OCI-LY7 (cell line): ENCODE measurements at regions not wholly inside any gene's neighbourhood (a gene's known extent, or its start where the extent isn't known, plus 50 kb on each side); places are given as distances from the start of the nearest gene placed in this dataset.
"Not testable (repeated sequence)": the region's sequence is repeated elsewhere in the genome, so short reads cannot be mapped to it uniquely, and the experiment has no call there.

Experiments used
- BruUV-seq: library from RNA; stranded (reverse); fragments of 400-500 nt; replicated peaks from 2 replicates; lab custom pipeline; 2021; lab: Mats Ljungman, UMichigan
- CTCF ChIA-PET: fragments of 300-600 bp; sonication (Branson Sonifier 250); formaldehyde crosslinking; loops from one replicate; lab custom pipeline; 2022; ENCODE audit warnings: antibody characterized with exemption; ENCODE audit not compliant: unreplicated experiment; lab: Charles Lee
- POLR2A ChIA-PET: fragments of 300-600 bp; sonication (Branson Sonifier 250); formaldehyde crosslinking; loops from one replicate; lab custom pipeline; 2022; ENCODE audit warnings: antibody characterized with exemption; lab: Charles Lee
- DNase-seq: peaks from one replicate; pipeline ENCODE4 v3.0.0-alpha.2; 2015; ENCODE audit warnings: low spot score
- H2AFZ ChIP-seq: fragments of 200-600 bp; sonication (generic), shearing (Covaris generic); 2 replicates; pipeline ENCODE4 v1.6.1; 2014; ENCODE audit warnings: mild to moderate bottlenecking, antibody characterized with exemption, low read length, moderate library complexity
- H3K27ac ChIP-seq: fragments of 200-600 bp; sonication (generic); 2 replicates; pipeline ENCODE4 v1.5.1; 2014; ENCODE audit warnings: mixed run types, low read depth, mild to moderate bottlenecking, moderate library complexity, low read length, inconsistent platforms; ENCODE audit not compliant: poor library complexity, severe bottlenecking
- H3K36me3 ChIP-seq: fragments of 200-600 bp; sonication (generic); 2 replicates; pipeline ENCODE4 v1.6.1; 2014; ENCODE audit warnings: mild to moderate bottlenecking, antibody characterized with exemption, low read length, moderate library complexity, mixed read lengths; ENCODE audit not compliant: insufficient read depth
- H3K4me1 ChIP-seq: fragments of 200-600 bp; sonication (generic); 2 replicates; pipeline ENCODE4 v1.5.1; 2014; ENCODE audit warnings: mild to moderate bottlenecking, low read length; ENCODE audit not compliant: insufficient read depth, poor library complexity, severe bottlenecking
- H3K4me2 ChIP-seq: fragments of 200-600 bp; sonication (generic); 2 replicates; pipeline ENCODE4 v1.6.1; 2014; ENCODE audit warnings: mild to moderate bottlenecking, low read length
- H3K4me3 ChIP-seq: fragments of 200-600 bp; sonication (generic); 2 replicates; pipeline ENCODE4 v1.5.1; 2014; ENCODE audit warnings: mild to moderate bottlenecking, low read depth, low read length; ENCODE audit not compliant: poor library complexity, severe bottlenecking
- H3K79me2 ChIP-seq: fragments of 200-600 bp; sonication (generic); 2 replicates; pipeline ENCODE4 v1.6.1; 2016; ENCODE audit warnings: low read depth, mild to moderate bottlenecking, low read length, moderate library complexity, mixed read lengths; ENCODE audit not compliant: insufficient read depth
- H3K9me2 ChIP-seq: fragments of 200-600 bp; sonication (generic); 2 replicates; pipeline ENCODE4 v1.6.1; 2016; ENCODE audit warnings: mild to moderate bottlenecking, low read length, mixed read lengths; ENCODE audit not compliant: insufficient read depth
- H3K9me3 ChIP-seq: fragments of 200-600 bp; sonication (generic); 2 replicates; pipeline ENCODE4 v1.6.1; 2014; ENCODE audit warnings: mild to moderate bottlenecking, mixed run types, low read length, mixed read lengths
- H4K20me1 ChIP-seq: fragments of 200-600 bp; sonication (generic); 2 replicates; pipeline ENCODE4 v1.6.1; 2014; ENCODE audit warnings: mild to moderate bottlenecking, antibody characterized with exemption, low read length, moderate library complexity, mixed read lengths; ENCODE audit not compliant: insufficient read depth
- CTCF ChIP-seq: fragments of 200-600 bp; sonication (generic); conservative IDR thresholded peaks from 2 replicates; pipeline ENCODE4 v1.5.1; 2014; ENCODE audit warnings: mild to moderate bottlenecking, antibody characterized with exemption, low read length, moderate library complexity, mixed read lengths
- EZH2phosphoT487 ChIP-seq: fragments of 200-600 bp; sonication (generic); IDR thresholded peaks from 2 replicates; pipeline ENCODE4 v1.6.1; 2018; ENCODE audit warnings: low read depth, borderline replicate concordance, mild to moderate bottlenecking, mixed run types, antibody characterized with exemption, low read length, moderate library complexity, mixed read lengths
- intact Hi-C: fragments of 100-400 bp; cut with micrococcal nuclease; formaldehyde crosslinking; loops from one replicate; pipeline ENCODE4 v1.10.0; 2022; ENCODE audit not compliant: unreplicated experiment

DNA sequence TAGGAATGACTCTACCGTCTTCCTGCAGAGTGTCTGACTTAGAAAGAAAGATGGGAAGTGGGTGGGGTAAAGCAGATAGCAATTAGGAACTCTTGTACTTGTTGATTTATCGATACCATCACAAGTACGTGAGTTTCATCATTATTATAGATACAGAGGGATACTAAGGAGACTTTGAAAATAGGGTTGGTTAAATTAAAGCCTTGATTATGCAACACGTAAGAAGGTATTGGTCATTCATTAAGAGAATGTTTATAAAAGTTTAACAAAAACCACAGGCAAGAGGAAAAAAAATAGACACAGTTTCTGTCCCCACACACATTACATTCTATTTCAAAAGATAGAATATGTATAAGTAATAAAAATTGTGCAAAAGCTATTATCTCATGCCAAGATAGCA is 65.9 kb upstream of the UGT2B7 start:
- ChIA-PET CTCF (no interaction called here), POLR2A (no interaction called here)
- DNase-seq: no peak
- Histone ChIP-seq H3K4me2 (no peak overlapping the region), H4K20me1 (no peaks in the 10 kb centered on the region), H3K4me1 (no peaks in the 10 kb centered on the region), H3K79me2 (no peaks in the 10 kb centered on the region), H3K4me3 (no peak overlapping the region), H3K36me3 (no peaks in the 10 kb centered on the region), H2AFZ (no peak overlapping the region), H3K9me3 (no peaks in the 10 kb centered on the region), H3K9me2 (no peaks in the 10 kb centered on the region), H3K27ac (no peak overlapping the region)
- no peak for TF ChIP-seq CTCF
- TF ChIP-seq EZH2phosphoT487: no peak
- intact Hi-C loops: no loop called here
- BruUV-seq: no TSS peak

DNA sequence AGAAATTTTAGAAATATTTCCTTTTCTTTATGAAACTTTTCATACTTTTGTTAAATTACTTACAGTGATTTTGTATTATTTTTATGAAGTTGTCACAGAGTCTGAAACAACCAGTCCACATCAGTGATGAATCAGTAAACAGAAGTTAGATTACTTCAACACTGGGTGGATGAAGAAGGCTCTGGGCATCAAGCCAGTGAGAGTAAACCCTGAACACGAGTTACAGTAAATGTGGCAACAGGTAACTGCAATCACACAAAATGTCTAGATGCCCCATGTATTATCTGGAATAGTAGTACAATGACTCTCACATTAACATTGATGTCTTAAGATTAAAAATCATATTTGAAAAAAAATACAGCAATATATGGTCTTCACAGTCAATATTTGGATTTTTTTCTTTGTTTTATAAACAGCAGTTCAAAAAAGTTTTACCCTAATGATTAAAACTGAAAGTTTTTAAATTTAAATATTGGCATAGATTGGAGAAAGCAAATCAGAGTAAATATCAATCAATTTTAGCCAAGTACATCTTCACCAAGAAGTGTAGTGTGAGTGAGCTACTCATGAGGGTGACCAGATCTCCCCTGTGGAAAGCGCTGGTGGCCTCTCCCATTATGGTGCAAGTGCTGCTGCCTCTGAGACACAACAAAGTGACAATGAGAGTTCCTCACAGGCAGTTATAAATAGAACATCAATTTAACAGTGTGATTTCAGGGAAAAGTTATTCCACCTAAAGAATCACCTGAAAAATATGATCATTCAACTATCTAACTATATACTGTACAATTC is 63.2 kb upstream of the UGT2B7 start:
- CTCF ChIA-PET: no interaction called here
- no peak for DNase-seq
- H3K36me3 ChIP-seq: no peaks in the 10 kb centered on the region
- H3K4me2 ChIP-seq: no peak overlapping the region
- H3K79me2 ChIP-seq: no peaks in the 10 kb centered on the region
- H3K4me3 ChIP-seq: no peak overlapping the region
- H3K9me2 ChIP-seq: no peaks in the 10 kb centered on the region
- H2AFZ ChIP-seq: no peak overlapping the region
- H4K20me1 ChIP-seq: no peaks in the 10 kb centered on the region
- TF ChIP-seq CTCF: no peak
- TF ChIP-seq EZH2phosphoT487: no peak
- no peaks in the 10 kb centered on the region for H3K9me3 ChIP-seq
- no TSS peak for BruUV-seq
- intact Hi-C loops: no loop called here
- H3K27ac ChIP-seq: no peak overlapping the region
- no peaks in the 10 kb centered on the region for H3K4me1 ChIP-seq
- POLR2A ChIA-PET: no interaction called here

- H3K36me3 ChIP-seq, H3K4me1 ChIP-seq, H3K9me2 ChIP-seq, H3K4me3 ChIP-seq, intact Hi-C loops, H3K9me3 ChIP-seq, H2AFZ ChIP-seq, H3K4me2 ChIP-seq, H3K79me2 ChIP-seq, H3K27ac ChIP-seq, DNase-seq, POLR2A ChIA-PET, BruUV-seq, H4K20me1 ChIP-seq, CTCF ChIA-PET: not testable (repeated sequence)
Measured at GRCh38 chr4:69034315-69034740, 61.9 kb upstream of the UGT2B7 start.
